ENCODE measurements at regions not wholly inside any gene's neighbourhood (a gene's known extent, or its start where the extent isn't known, plus 50 kb on each side); places are given as distances from the start of the nearest gene placed in this dataset.
A peak's percentile ranks its signal among the peaks of the same experiment; 100 is the strongest.

- Histone ChIP-seq H3K9me3 (ENCODE audit: control insufficient read depth in 1 of 2, insufficient read depth in 1 of 2, low read depth in 1 of 2, low read length in 2 of 2) (no peaks in the 10 kb centered on the region), H3K4me2 (ENCODE audit: low read length) (peak overlapping the region; percentile 57), H3K9ac (ENCODE audit: low read length) (no peak overlapping the region), H4K20me1 (ENCODE audit: insufficient read depth) (no peaks in the 10 kb centered on the region), H3K79me2 (ENCODE audit: insufficient read depth, low read length) (no peaks in the 10 kb centered on the region), H2AFZ (ENCODE audit: low read depth, low read length, poor library complexity, severe bottlenecking) (peak overlapping the region; percentile 47), H3K4me3 (replicated peaks in 1 of 2; ENCODE audit: low read depth in 1 of 2, low read length in 2 of 2) (peak overlapping the region in 1 of 2 experiments; percentile 15; a peak in 1 of 4 replicates), H3K36me3 (ENCODE audit: control insufficient read depth in 1 of 2, insufficient read depth in 2 of 2, low read length in 2 of 2) (no peaks in the 10 kb centered on the region), H3K9me2 (ENCODE audit: insufficient read depth) (no peaks in the 10 kb centered on the region), H3K27ac (ENCODE audit: low read depth, low read length) (peak overlapping the region; percentile 32; the same call in 1 of the 2 replicates), H3K27me3 (ENCODE audit: insufficient read depth, low read length) (no peaks in the 10 kb centered on the region), H3K4me1 (ENCODE audit: control insufficient read depth in 1 of 2, insufficient read depth in 2 of 2, low read length in 2 of 2) (peaks cover 12 to 33% of the 10 kb centered on the region in 2 experiments)
- intact Hi-C loops (cut with micrococcal nuclease): no loop called here
- RAD21 ChIA-PET (ENCODE audit: low non-redundant PET in 1 of 2, low total read pairs in 2 of 2, uncharacterized antibody in 2 of 2, unreplicated experiment in 2 of 2): no interaction called here
- BruUV-seq (replicated peaks): no TSS peak
- CTCF ChIA-PET: no interaction called here
- TF ChIP-seq CBX3 (IDR thresholded peaks at IDR 0.05; ENCODE audit: low read depth) (no peak), EGR1 (IDR thresholded peaks at IDR 0.05; ENCODE audit: low read depth) (no peak), SP1 (IDR thresholded peaks at IDR 0.05; ENCODE audit: low read depth) (no peak), ELF1 (IDR thresholded peaks at IDR 0.05; ENCODE audit: borderline replicate concordance, low read depth) (no peak), EZH2 (IDR thresholded peaks at IDR 0.05) (no peak), JUND (IDR thresholded peaks at IDR 0.05) (no peak), CEBPB (IDR thresholded peaks at IDR 0.05; ENCODE audit: low read depth) (no peak), ZFX (IDR thresholded peaks at IDR 0.05) (no peak), RAD21 (IDR thresholded peaks at IDR 0.05; ENCODE audit: low read depth) (no peak), TCF7L2 (IDR thresholded peaks at IDR 0.05; ENCODE audit: borderline replicate concordance, extremely low read depth, insufficient read depth, insufficient read length) (no peak), EZH2phosphoT487 (IDR thresholded peaks at IDR 0.05; ENCODE audit: borderline replicate concordance) (no peak), SIN3A (IDR thresholded peaks at IDR 0.05; ENCODE audit: low read depth) (no peak), POLR2AphosphoS5 (IDR thresholded peaks at IDR 0.05; ENCODE audit: low read depth, low read length) (no peak), ZBTB33 (IDR thresholded peaks at IDR 0.05; ENCODE audit: extremely low read depth, insufficient replicate concordance, low read length) (no peak), SRF (IDR thresholded peaks at IDR 0.05; ENCODE audit: low read depth) (no peak), YY1 (IDR thresholded peaks at IDR 0.05; ENCODE audit: extremely low read depth, insufficient replicate concordance, low read depth, low read length) (no peak), FOSL1 (IDR thresholded peaks at IDR 0.05; ENCODE audit: low read depth) (no peak)
- TF ChIP-seq, protein P1, sequence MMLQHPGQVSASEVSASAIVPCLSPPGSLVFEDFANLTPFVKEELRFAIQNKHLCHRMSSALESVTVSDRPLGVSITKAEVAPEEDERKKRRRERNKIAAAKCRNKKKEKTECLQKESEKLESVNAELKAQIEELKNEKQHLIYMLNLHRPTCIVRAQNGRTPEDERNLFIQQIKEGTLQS (IDR thresholded peaks at IDR 0.05): no peak
- TF ChIP-seq, protein P2, sequence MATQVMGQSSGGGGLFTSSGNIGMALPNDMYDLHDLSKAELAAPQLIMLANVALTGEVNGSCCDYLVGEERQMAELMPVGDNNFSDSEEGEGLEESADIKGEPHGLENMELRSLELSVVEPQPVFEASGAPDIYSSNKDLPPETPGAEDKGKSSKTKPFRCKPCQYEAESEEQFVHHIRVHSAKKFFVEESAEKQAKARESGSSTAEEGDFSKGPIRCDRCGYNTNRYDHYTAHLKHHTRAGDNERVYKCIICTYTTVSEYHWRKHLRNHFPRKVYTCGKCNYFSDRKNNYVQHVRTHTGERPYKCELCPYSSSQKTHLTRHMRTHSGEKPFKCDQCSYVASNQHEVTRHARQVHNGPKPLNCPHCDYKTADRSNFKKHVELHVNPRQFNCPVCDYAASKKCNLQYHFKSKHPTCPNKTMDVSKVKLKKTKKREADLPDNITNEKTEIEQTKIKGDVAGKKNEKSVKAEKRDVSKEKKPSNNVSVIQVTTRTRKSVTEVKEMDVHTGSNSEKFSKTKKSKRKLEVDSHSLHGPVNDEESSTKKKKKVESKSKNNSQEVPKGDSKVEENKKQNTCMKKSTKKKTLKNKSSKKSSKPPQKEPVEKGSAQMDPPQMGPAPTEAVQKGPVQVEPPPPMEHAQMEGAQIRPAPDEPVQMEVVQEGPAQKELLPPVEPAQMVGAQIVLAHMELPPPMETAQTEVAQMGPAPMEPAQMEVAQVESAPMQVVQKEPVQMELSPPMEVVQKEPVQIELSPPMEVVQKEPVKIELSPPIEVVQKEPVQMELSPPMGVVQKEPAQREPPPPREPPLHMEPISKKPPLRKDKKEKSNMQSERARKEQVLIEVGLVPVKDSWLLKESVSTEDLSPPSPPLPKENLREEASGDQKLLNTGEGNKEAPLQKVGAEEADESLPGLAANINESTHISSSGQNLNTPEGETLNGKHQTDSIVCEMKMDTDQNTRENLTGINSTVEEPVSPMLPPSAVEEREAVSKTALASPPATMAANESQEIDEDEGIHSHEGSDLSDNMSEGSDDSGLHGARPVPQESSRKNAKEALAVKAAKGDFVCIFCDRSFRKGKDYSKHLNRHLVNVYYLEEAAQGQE (IDR thresholded peaks at IDR 0.05; ENCODE audit: low read depth): no peak
- POLR2A ChIA-PET: no interaction called here
- DNase-seq (ENCODE audit: low read depth, low spot score) (no peak), ATAC-seq (peak; percentile 58)
Measured at GRCh38 chr6:80540700-80541099, 434.2 kb downstream of the BCKDHB start.
